ENCODE measurements at regions not wholly inside any gene's neighbourhood (a gene's known extent, or its start where the extent isn't known, plus 50 kb on each side); places are given as distances from the start of the nearest gene placed in this dataset.

DNA sequence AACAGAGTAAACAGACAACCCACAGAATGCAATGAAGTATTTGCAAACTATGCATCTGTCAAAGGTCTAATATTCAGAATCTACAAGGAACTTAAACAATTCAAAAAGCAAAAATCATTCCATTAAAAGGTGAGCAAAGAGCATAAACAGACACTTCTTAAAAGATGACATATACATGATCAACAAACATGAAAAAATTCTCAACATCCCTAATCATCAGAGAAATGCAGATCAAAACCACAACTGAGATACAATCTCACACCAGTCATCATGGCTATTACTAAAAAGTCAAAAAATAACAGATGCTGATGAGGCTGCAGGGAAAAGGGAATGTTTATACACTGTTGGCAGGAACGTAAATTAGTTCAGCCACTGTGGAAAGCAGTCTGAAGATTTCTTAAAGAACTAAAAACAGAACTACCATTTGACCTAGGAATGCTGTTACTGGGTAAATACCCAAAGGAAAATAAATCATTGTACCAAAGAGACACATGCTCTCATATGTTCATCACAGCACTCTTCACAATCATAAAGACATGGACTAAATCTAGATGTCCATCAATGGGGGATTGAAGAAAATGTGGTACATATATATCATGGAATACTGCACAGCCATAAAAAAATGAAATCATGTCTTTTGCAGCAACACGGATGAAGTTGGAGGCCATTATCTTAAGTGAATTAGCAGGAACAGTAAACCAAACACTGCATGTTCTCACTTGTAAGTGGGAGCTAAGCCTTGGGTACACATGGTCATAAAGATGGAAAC is 393.3 kb upstream of the CBLB start:
- no peak overlapping the region for H3K27ac ChIP-seq (ENCODE audit: low read length)
- H3K9me3 ChIP-seq (ENCODE audit: low read length): no peaks in the 10 kb centered on the region
- H3K9ac ChIP-seq (ENCODE audit: low read length): no peak overlapping the region
- no peak for DNase-seq
- H3K9me2 ChIP-seq (replicated peaks; ENCODE audit: insufficient read depth, low read length): no peaks in the 10 kb centered on the region
- H4K20me1 ChIP-seq (ENCODE audit: insufficient read depth, low read depth, low read length): no peaks in the 10 kb centered on the region
- H3K36me3 ChIP-seq (ENCODE audit: insufficient read depth, low read length): peaks cover 14% of the 10 kb centered on the region; the same call in 1 of the 2 replicates
- H2AFZ ChIP-seq (ENCODE audit: low read length): no peak overlapping the region
- H3K4me2 ChIP-seq (ENCODE audit: low read depth, low read length, poor library complexity, severe bottlenecking): no peak overlapping the region
- peaks cover 32% of the 10 kb centered on the region for H3K4me1 ChIP-seq (ENCODE audit: low read length)
- H3K27me3 ChIP-seq (ENCODE audit: low read length): no peaks in the 10 kb centered on the region
- peaks cover 12% of the 10 kb centered on the region; the same call in 1 of the 2 replicates for H3K79me2 ChIP-seq (ENCODE audit: low read length)
- H3K4me3 ChIP-seq (ENCODE audit: low read length): no peak overlapping the region

DNA sequence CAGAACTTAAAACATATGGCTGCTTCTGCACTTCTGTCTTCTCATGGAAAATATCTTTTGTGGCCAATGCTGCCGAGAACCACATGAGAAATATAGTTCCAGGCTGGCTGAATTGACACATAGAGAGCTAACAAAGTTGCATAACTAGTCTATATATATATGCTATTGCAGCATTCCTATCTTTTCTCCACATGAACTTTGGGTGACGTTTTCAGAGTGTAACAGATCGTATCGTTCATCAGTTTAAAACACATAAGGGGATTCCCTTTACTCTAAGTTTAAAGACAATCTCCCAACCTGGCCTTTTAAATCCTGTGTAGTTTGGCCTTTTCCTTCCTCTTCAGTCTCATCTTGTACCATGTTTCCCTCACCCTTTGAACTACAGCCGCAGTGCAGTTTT is 394.2 kb upstream of the CBLB start:
- no peak overlapping the region for H3K9ac ChIP-seq (ENCODE audit: low read length)
- H3K4me1 ChIP-seq (ENCODE audit: low read length): peaks cover 33% of the 10 kb centered on the region
- H3K27ac ChIP-seq (ENCODE audit: low read length): no peak overlapping the region
- H3K4me3 ChIP-seq (ENCODE audit: low read length): no peak overlapping the region
- DNase-seq: no peak
- H3K36me3 ChIP-seq (ENCODE audit: insufficient read depth, low read length): peaks cover 12% of the 10 kb centered on the region; the same call in 1 of the 2 replicates
- H3K4me2 ChIP-seq (ENCODE audit: low read depth, low read length, poor library complexity, severe bottlenecking): no peak overlapping the region
- H4K20me1 ChIP-seq (ENCODE audit: insufficient read depth, low read depth, low read length): no peaks in the 10 kb centered on the region
- H3K79me2 ChIP-seq (ENCODE audit: low read length): 0 out of 2 replicates have a peak, but pooled peaks cover 5% of the 10 kb centered on the region
- H3K27me3 ChIP-seq (ENCODE audit: low read length): no peaks in the 10 kb centered on the region
- H3K9me3 ChIP-seq (ENCODE audit: low read length): no peaks in the 10 kb centered on the region
- no peak overlapping the region for H2AFZ ChIP-seq (ENCODE audit: low read length)
- H3K9me2 ChIP-seq (replicated peaks; ENCODE audit: insufficient read depth, low read length): no peaks in the 10 kb centered on the region

DNA sequence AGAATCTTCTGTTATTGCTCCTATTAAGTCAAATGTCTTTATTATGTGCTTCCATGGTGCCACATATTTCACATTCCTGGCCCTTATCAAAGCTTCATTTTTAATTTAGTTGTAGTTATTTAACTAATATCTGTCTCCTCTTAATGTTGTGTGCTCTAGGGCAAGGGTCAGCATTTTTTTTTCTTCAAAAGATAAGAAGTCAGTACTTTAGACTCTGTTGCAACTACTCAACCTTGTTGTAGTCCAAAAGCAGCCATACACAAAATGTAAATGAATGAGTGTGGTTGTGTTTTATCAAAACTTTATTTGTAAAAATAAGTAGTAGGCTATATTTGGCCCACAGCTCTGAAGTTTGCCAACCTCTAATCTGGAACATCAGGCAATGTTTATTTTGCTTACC is 394.7 kb upstream of the CBLB start:
- no peak overlapping the region for H3K4me3 ChIP-seq (ENCODE audit: low read length)
- no peak overlapping the region for H2AFZ ChIP-seq (ENCODE audit: low read length)

DNA sequence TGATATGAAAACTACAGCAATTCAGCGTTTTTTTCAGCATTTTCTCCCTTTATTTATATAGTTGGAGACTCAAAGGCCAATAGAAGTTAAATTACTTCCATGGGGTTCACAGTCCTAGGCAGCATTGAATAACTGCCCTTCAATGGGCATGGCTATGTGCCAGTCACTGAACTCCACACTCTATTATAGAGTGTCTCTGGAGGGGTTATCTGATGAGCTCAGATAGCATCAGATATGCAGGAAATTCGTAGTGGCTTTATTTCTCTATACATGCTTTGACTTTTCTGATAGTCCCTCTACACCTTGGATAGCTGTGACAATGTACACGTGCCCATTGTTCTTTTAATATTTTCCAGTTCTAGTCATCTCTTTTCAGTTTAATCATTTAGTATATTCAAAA is 396.9 kb upstream of the CBLB start:
- Histone ChIP-seq H3K4me1 (ENCODE audit: low read length) (peaks cover 60% of the 10 kb centered on the region), H4K20me1 (ENCODE audit: insufficient read depth, low read depth, low read length) (no peaks in the 10 kb centered on the region), H3K79me2 (ENCODE audit: low read length) (no peaks in the 10 kb centered on the region), H3K9me2 (replicated peaks; ENCODE audit: insufficient read depth, low read length) (no peaks in the 10 kb centered on the region), H3K27me3 (ENCODE audit: low read length) (no peaks in the 10 kb centered on the region), H3K9ac (ENCODE audit: low read length) (no peak overlapping the region), H3K27ac (ENCODE audit: low read length) (peak overlapping the region; percentile 34), H3K4me3 (ENCODE audit: low read length) (no peak overlapping the region), H3K4me2 (ENCODE audit: low read depth, low read length, poor library complexity, severe bottlenecking) (peak overlapping the region; percentile 18), H3K36me3 (ENCODE audit: insufficient read depth, low read length) (no peaks in the 10 kb centered on the region), H2AFZ (ENCODE audit: low read length) (peak overlapping the region; percentile 41; the same call in 1 of the 2 replicates), H3K9me3 (ENCODE audit: low read length) (no peaks in the 10 kb centered on the region)
- DNase-seq: no peak

More for the DNA sequence above, 394.7 kb upstream of the CBLB start:
- no peak for DNase-seq
- Histone ChIP-seq H3K36me3 (ENCODE audit: insufficient read depth, low read length) (peaks cover 7% of the 10 kb centered on the region; the same call in 1 of the 2 replicates), H3K4me2 (ENCODE audit: low read depth, low read length, poor library complexity, severe bottlenecking) (no peak overlapping the region), H3K27me3 (ENCODE audit: low read length) (no peaks in the 10 kb centered on the region), H3K79me2 (ENCODE audit: low read length) (no peaks in the 10 kb centered on the region), H4K20me1 (ENCODE audit: insufficient read depth, low read depth, low read length) (no peaks in the 10 kb centered on the region), H3K9ac (ENCODE audit: low read length) (no peak overlapping the region), H3K4me1 (ENCODE audit: low read length) (peaks cover 39% of the 10 kb centered on the region), H3K9me2 (replicated peaks; ENCODE audit: insufficient read depth, low read length) (no peaks in the 10 kb centered on the region), H3K9me3 (ENCODE audit: low read length) (no peaks in the 10 kb centered on the region), H3K27ac (ENCODE audit: low read length) (no peak overlapping the region)

DNA sequence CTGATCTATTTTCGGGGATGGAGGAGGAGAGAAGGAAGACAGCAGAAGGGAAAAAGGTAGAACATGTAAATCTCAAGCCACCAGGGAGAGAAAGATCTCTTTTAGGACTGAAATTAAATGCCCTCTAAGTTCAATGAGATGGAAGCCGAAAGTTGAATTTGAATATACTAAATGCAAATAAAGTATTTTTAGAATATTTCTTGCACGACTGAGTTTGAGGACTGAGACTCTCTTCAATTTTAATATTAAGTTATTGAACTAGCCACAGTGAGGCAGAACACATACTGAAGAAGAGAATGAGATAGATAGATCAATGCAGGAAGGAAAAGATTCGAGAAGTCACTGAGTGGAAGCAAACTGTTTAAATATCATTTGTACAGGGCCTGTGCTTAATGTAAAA is 399.9 kb upstream of the CBLB start:
- Histone ChIP-seq H4K20me1 (ENCODE audit: insufficient read depth, low read depth, low read length) (no peaks in the 10 kb centered on the region), H2AFZ (ENCODE audit: low read length) (no peak overlapping the region), H3K9ac (ENCODE audit: low read length) (peak overlapping the region; percentile 19; the same call in 1 of the 2 replicates), H3K9me2 (replicated peaks; ENCODE audit: insufficient read depth, low read length) (no peaks in the 10 kb centered on the region), H3K9me3 (ENCODE audit: low read length) (no peaks in the 10 kb centered on the region), H3K4me1 (ENCODE audit: low read length) (peaks cover 66% of the 10 kb centered on the region), H3K27ac (ENCODE audit: low read length) (peak overlapping the region; percentile 91), H3K4me2 (ENCODE audit: low read depth, low read length, poor library complexity, severe bottlenecking) (peak overlapping the region; percentile 78), H3K4me3 (ENCODE audit: low read length) (peak overlapping the region; percentile 47), H3K27me3 (ENCODE audit: low read length) (no peaks in the 10 kb centered on the region), H3K36me3 (ENCODE audit: insufficient read depth, low read length) (no peaks in the 10 kb centered on the region), H3K79me2 (ENCODE audit: low read length) (no peaks in the 10 kb centered on the region)
- peak; percentile 88 for DNase-seq

DNA sequence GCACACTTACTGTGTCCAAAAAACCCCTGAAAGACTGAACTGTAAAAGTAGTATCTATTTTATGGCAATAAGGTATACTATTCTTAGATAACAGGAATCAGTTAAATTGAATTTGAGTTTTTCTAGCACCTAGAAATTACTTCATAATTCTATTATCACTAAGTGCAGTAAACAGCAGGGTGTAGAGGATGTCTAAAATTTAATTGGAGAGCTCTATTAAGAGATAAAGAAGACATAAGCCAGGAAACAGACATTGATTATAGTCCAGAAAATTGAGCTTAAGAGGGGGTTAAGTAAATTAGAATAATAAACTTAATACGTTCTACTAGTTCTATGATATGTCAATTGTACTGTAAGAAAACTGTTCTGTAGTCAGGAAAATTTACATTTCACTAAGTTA is 403.5 kb upstream of the CBLB start:
- H3K9me2 ChIP-seq (replicated peaks; ENCODE audit: insufficient read depth, low read length): no peaks in the 10 kb centered on the region
- H3K9me3 ChIP-seq (ENCODE audit: low read length): no peaks in the 10 kb centered on the region
- no peaks in the 10 kb centered on the region for H3K79me2 ChIP-seq (ENCODE audit: low read length)
- no peak overlapping the region for H3K9ac ChIP-seq (ENCODE audit: low read length)
- no peak overlapping the region for H3K27ac ChIP-seq (ENCODE audit: low read length)
- DNase-seq: no peak
- peaks cover 40% of the 10 kb centered on the region for H3K4me1 ChIP-seq (ENCODE audit: low read length)
- H3K4me2 ChIP-seq (ENCODE audit: low read depth, low read length, poor library complexity, severe bottlenecking): no peak overlapping the region
- no peaks in the 10 kb centered on the region for H3K36me3 ChIP-seq (ENCODE audit: insufficient read depth, low read length)
- H3K4me3 ChIP-seq (ENCODE audit: low read length): no peak overlapping the region
- no peaks in the 10 kb centered on the region for H3K27me3 ChIP-seq (ENCODE audit: low read length)
- H4K20me1 ChIP-seq (ENCODE audit: insufficient read depth, low read depth, low read length): no peaks in the 10 kb centered on the region
- no peak overlapping the region for H2AFZ ChIP-seq (ENCODE audit: low read length)

DNA sequence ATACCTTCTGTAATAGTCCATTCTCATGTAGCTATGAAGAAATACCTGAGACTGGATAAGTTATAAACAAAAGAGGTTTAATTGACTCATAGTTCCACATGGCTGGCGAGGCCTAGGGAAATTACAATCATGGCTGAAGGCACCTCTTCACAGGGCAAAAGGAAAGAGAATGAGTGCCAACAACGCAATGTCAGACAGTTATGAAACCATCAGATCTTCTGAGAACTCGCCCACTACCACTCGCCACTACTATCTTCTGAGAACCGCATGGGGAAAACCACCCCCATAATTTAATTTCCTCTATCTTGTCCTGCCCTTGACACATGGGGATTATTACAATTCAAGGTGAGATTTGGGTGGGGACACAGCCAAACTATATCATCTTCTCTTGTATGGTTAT is 406.8 kb upstream of the CBLB start:
- Histone ChIP-seq H3K4me3 (ENCODE audit: low read length) (no peak overlapping the region), H3K9me2 (replicated peaks; ENCODE audit: insufficient read depth, low read length) (no peaks in the 10 kb centered on the region), H3K79me2 (ENCODE audit: low read length) (no peaks in the 10 kb centered on the region), H3K27ac (ENCODE audit: low read length) (no peak overlapping the region), H3K9ac (ENCODE audit: low read length) (no peak overlapping the region), H3K4me2 (ENCODE audit: low read depth, low read length, poor library complexity, severe bottlenecking) (no peak overlapping the region), H3K4me1 (ENCODE audit: low read length) (peaks cover 7% of the 10 kb centered on the region), H3K9me3 (ENCODE audit: low read length) (no peaks in the 10 kb centered on the region), H2AFZ (ENCODE audit: low read length) (no peak overlapping the region), H3K36me3 (ENCODE audit: insufficient read depth, low read length) (no peaks in the 10 kb centered on the region), H3K27me3 (ENCODE audit: low read length) (no peaks in the 10 kb centered on the region), H4K20me1 (ENCODE audit: insufficient read depth, low read depth, low read length) (no peaks in the 10 kb centered on the region)
- no peak for DNase-seq

DNA sequence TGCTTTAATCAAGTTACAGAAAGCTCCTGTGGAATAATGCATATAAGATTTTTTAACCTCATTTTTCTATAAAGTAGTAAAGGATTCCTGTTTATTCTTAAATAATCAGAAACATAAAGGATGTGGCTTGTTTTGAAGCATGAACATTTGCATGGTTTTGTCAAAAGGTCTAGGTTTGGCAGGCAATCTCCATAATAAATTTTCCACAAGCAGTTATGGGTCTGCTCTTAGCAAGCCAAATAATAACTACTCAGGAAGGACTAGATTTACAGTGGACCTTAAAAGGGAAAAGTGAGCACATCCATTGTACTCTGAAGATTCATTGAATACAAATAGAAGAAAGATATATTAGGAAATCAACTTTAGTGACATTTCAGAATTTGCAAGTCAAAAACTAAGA is 407.3 kb upstream of the CBLB start:
- no peaks in the 10 kb centered on the region for H3K27me3 ChIP-seq (ENCODE audit: low read length)
- peaks cover 5% of the 10 kb centered on the region for H3K4me1 ChIP-seq (ENCODE audit: low read length)
- no peaks in the 10 kb centered on the region for H3K9me3 ChIP-seq (ENCODE audit: low read length)
- no peak overlapping the region for H3K4me2 ChIP-seq (ENCODE audit: low read depth, low read length, poor library complexity, severe bottlenecking)
- no peak for DNase-seq
- H3K79me2 ChIP-seq (ENCODE audit: low read length): no peaks in the 10 kb centered on the region
- H2AFZ ChIP-seq (ENCODE audit: low read length): no peak overlapping the region
- H3K9me2 ChIP-seq (replicated peaks; ENCODE audit: insufficient read depth, low read length): no peaks in the 10 kb centered on the region
- no peak overlapping the region for H3K27ac ChIP-seq (ENCODE audit: low read length)
- no peaks in the 10 kb centered on the region for H3K36me3 ChIP-seq (ENCODE audit: insufficient read depth, low read length)
- no peak overlapping the region for H3K4me3 ChIP-seq (ENCODE audit: low read length)
- no peak overlapping the region for H3K9ac ChIP-seq (ENCODE audit: low read length)
- no peaks in the 10 kb centered on the region for H4K20me1 ChIP-seq (ENCODE audit: insufficient read depth, low read depth, low read length)

Data from Karpas-422 (cell line).